Type B pancreatic cell (in vitro differentiated cells): ENCODE measurements at regions not wholly inside any gene's neighbourhood (a gene's known extent, or its start where the extent isn't known, plus 50 kb on each side); places are given as distances from the start of the nearest gene placed in this dataset.

Experiments used
- DNase-seq: peaks from one replicate; pipeline ENCODE4 v3.0.0; 2021; ENCODE audit warnings: mixed read lengths; ENCODE audit not compliant: unreplicated experiment; ENCODE audit errors: extremely low spot score
- H3K27ac Mint-ChIP-seq: 2 replicates; pipeline ENCODE4 v1.8.0; 2021; ENCODE audit warnings: mild to moderate bottlenecking, mixed read lengths
- H3K27me3 Mint-ChIP-seq: 2 replicates; pipeline ENCODE4 v1.8.0; 2021; ENCODE audit warnings: mixed read lengths
- H3K36me3 Mint-ChIP-seq: 2 replicates; pipeline ENCODE4 v1.8.0; 2021; ENCODE audit warnings: mixed read lengths
- H3K4me1 Mint-ChIP-seq: one replicate; pipeline ENCODE4 v1.8.0; 2021; ENCODE audit warnings: mixed read lengths; ENCODE audit not compliant: unreplicated experiment
- H3K4me3 Mint-ChIP-seq: 2 replicates; pipeline ENCODE4 v1.8.0; 2021; ENCODE audit warnings: mild to moderate bottlenecking, mixed read lengths
- H3K9me3 Mint-ChIP-seq: 2 replicates; pipeline ENCODE4 v1.8.0; 2021; ENCODE audit warnings: mixed read lengths
- TF ChIP-seq, protein P1 (sequence below): fragments of 200-600 bp; sonication (generic); conservative IDR thresholded peaks from 2 replicates; pipeline ENCODE4 v1.5.0; 2021; ENCODE audit warnings: antibody characterized with exemption, mild to moderate bottlenecking

DNA sequence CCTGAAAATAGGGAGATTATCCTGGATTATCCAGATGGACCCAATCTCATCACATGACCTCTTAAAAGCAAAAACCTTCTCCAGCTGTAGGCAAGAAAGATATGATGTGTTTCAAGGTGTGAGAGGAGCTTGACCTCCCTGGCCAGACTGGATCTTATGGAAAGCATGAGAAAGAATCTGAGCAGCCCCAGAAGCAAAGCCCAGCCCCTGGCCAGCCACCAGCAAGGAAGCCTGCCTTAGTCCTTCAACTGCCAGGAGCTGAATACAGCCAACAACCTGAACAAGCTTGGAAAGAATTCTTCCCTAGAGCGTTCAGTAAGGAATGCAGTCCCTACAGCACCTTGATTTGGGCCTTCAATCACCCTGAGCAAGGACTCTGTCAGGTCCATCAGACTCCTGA, 375.0 kb upstream of the CHRM3 start:
- TF ChIP-seq, protein P1, sequence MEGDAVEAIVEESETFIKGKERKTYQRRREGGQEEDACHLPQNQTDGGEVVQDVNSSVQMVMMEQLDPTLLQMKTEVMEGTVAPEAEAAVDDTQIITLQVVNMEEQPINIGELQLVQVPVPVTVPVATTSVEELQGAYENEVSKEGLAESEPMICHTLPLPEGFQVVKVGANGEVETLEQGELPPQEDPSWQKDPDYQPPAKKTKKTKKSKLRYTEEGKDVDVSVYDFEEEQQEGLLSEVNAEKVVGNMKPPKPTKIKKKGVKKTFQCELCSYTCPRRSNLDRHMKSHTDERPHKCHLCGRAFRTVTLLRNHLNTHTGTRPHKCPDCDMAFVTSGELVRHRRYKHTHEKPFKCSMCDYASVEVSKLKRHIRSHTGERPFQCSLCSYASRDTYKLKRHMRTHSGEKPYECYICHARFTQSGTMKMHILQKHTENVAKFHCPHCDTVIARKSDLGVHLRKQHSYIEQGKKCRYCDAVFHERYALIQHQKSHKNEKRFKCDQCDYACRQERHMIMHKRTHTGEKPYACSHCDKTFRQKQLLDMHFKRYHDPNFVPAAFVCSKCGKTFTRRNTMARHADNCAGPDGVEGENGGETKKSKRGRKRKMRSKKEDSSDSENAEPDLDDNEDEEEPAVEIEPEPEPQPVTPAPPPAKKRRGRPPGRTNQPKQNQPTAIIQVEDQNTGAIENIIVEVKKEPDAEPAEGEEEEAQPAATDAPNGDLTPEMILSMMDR: no peak
- Mint-ChIP-seq H3K36me3 (no peaks in the 10 kb centered on the region), H3K4me1 (no peaks in the 10 kb centered on the region), H3K27me3 (no peaks in the 10 kb centered on the region), H3K27ac (no peak overlapping the region), H3K9me3 (peaks cover 7% of the 10 kb centered on the region), H3K4me3 (no peak overlapping the region)
- DNase-seq: no peak

DNA sequence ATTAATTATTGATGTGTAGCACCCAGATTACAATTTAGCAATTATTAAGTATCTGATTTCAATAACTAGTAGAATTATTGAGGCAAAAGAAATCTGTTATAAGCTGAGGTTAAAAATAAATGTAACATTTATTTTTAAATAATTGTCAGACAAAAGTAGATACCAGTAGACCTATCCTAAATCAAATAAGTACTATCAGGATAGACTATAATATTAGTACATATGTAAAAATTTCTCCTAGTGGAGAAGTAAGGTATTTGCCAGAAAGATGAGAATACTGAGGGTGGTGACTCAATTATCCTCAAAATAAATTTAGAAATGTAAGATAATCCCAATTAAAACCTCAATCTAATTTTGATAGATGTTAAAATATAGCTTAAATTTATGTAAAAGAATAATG, 377.8 kb upstream of the CHRM3 start:
- TF ChIP-seq, protein P1: peak; percentile 64
- Mint-ChIP-seq H3K27me3 (no peaks in the 10 kb centered on the region), H3K36me3 (no peaks in the 10 kb centered on the region), H3K27ac (no peak overlapping the region), H3K4me3 (no peak overlapping the region), H3K9me3 (peaks cover 7% of the 10 kb centered on the region), H3K4me1 (no peaks in the 10 kb centered on the region)
- no peak for DNase-seq

- no peak overlapping the region for H3K27ac Mint-ChIP-seq
- DNase-seq: no peak
- no peak overlapping the region for H3K4me3 Mint-ChIP-seq
- no peaks in the 10 kb centered on the region for H3K4me1 Mint-ChIP-seq
- H3K9me3 Mint-ChIP-seq: no peaks in the 10 kb centered on the region
- H3K27me3 Mint-ChIP-seq: no peaks in the 10 kb centered on the region
- TF ChIP-seq, protein P1: no peak
- H3K36me3 Mint-ChIP-seq: no peaks in the 10 kb centered on the region
Observed at GRCh38 chr1:239006276-239006675, 380.1 kb upstream of the CHRM3 start.

DNA sequence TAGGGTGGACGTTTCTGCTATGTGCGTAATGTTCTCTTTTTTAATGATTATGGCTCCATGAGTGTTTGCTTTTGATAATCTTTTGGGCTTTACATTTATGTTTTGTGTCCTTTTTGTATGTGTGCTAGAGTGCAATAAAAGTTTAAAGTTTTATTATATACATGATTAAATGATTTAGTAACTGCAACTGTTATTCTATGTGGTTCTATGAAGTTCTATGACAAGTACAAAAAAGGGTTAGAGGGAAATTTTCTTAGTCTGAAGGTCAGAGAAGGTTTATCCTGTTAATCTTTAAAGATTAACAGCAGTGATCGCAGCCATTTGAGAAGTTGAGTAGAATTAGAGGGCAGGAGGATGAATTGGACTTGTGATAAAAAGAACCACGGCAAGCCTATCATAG, 386.4 kb upstream of the CHRM3 start:
- TF ChIP-seq, protein P1: no peak
- H3K36me3 Mint-ChIP-seq: no peaks in the 10 kb centered on the region
- DNase-seq: no peak
- no peak overlapping the region for H3K27ac Mint-ChIP-seq
- no peak overlapping the region for H3K4me3 Mint-ChIP-seq
- no peaks in the 10 kb centered on the region for H3K4me1 Mint-ChIP-seq
- no peaks in the 10 kb centered on the region for H3K27me3 Mint-ChIP-seq
- H3K9me3 Mint-ChIP-seq: no peaks in the 10 kb centered on the region

GRCh38 chr1:238998577-238998976, 387.8 kb upstream of the CHRM3 start:
- no peak overlapping the region for H3K27ac Mint-ChIP-seq
- H3K9me3 Mint-ChIP-seq: no peaks in the 10 kb centered on the region
- no peak overlapping the region for H3K4me3 Mint-ChIP-seq
- H3K4me1 Mint-ChIP-seq: no peaks in the 10 kb centered on the region
- no peaks in the 10 kb centered on the region for H3K27me3 Mint-ChIP-seq
- no peak for DNase-seq
- H3K36me3 Mint-ChIP-seq: no peaks in the 10 kb centered on the region
- TF ChIP-seq, protein P1: no peak
